Liver (tissue), 8 donors: ENCODE measurements at regions not wholly inside any gene's neighbourhood (a gene's known extent, or its start where the extent isn't known, plus 50 kb on each side); places are given as distances from the start of the nearest gene placed in this dataset.

Experiments used
- DNase-seq: peaks from one replicate; pipeline ENCODE4 v3.0.0-alpha.2; 2017; ENCODE audit warnings: low spot score
- H3K27ac ChIP-seq, 2 donors: one replicate each; pipeline ENCODE4 v1.7.0; 2013; ENCODE audit warnings: inconsistent platforms in 2 of 2, low read length in 2 of 2, control low read depth in 1 of 2, low read depth in 1 of 2, mild to moderate bottlenecking in 1 of 2
- H3K27me3 ChIP-seq, 4 donors: one replicate each; pipeline versions ENCODE4 v1.6.1 to v1.7.0; 2013; ENCODE audit warnings: low read length in 3 of 4, inconsistent platforms in 1 of 4, mild to moderate bottlenecking in 1 of 4, moderate library complexity in 1 of 4; ENCODE audit not compliant: control insufficient read depth in 4 of 4, insufficient read depth in 4 of 4
- H3K36me3 ChIP-seq, 4 donors: one replicate each; pipeline versions ENCODE4 v1.6.1 to v1.7.0; 2013; ENCODE audit warnings: low read length in 3 of 4, mild to moderate bottlenecking in 3 of 4, low read depth in 1 of 4, moderate library complexity in 1 of 4; ENCODE audit not compliant: control insufficient read depth in 4 of 4, insufficient read depth in 3 of 4
- H3K4me1 ChIP-seq, 4 donors: one replicate each; pipeline versions ENCODE4 v1.6.1 to v1.7.0; 2013; ENCODE audit warnings: low read length in 3 of 4, mild to moderate bottlenecking in 3 of 4, moderate library complexity in 1 of 4; ENCODE audit not compliant: control insufficient read depth in 4 of 4, insufficient read depth in 4 of 4
- H3K4me3 ChIP-seq, 3 donors: one replicate each; pipeline versions ENCODE4 v1.6.1 to v1.7.0; 2013; ENCODE audit warnings: low read length in 3 of 3, control low read depth in 1 of 3, low read depth in 1 of 3, mild to moderate bottlenecking in 1 of 3
- H3K9ac ChIP-seq, 2 donors: one replicate each; pipeline ENCODE4 v1.7.0; 2013; ENCODE audit warnings: low read length in 2 of 2, mild to moderate bottlenecking in 2 of 2, moderate library complexity in 2 of 2, control low read depth in 1 of 2, low read depth in 1 of 2
- H3K9me3 ChIP-seq, 4 donors: one replicate each; pipeline versions ENCODE4 v1.6.1 to v1.7.0; 2013; ENCODE audit warnings: low read length in 3 of 4; ENCODE audit not compliant: control insufficient read depth in 4 of 4
- CTCF ChIP-seq: fragments of 150-350 bp; IDR thresholded peaks from 2 replicates; pipeline ENCODE4 v1.5.1; 2017; ENCODE audit warnings: improper control_type of control experiment, low read depth, low read length; ENCODE audit not compliant: missing input control
- EGR1 ChIP-seq, 2 donors: IDR thresholded peaks; 2 replicates each; pipeline ENCODE4 v1.6.1; 2016 to 2018; ENCODE audit warnings: antibody characterized with exemption in 2 of 2, low read depth in 2 of 2
- FOXA2 ChIP-seq: IDR thresholded peaks from 2 replicates; pipeline ENCODE4 v1.6.1; 2016; ENCODE audit warnings: antibody characterized with exemption
- HNF4A ChIP-seq, 2 donors: conservative IDR thresholded peaks; 2 replicates each; pipeline ENCODE4 v1.6.1; 2016; ENCODE audit warnings: antibody characterized with exemption in 2 of 2, mild to moderate bottlenecking in 2 of 2
- HNF4G ChIP-seq: IDR thresholded peaks from 2 replicates; pipeline ENCODE4 v1.6.1; 2016; ENCODE audit warnings: antibody characterized with exemption
- JUND ChIP-seq, 2 donors: IDR thresholded peaks; 2 replicates each; pipeline ENCODE4 v1.6.1; 2016; ENCODE audit warnings: antibody characterized with exemption in 2 of 2
- MAX ChIP-seq: IDR thresholded peaks from 2 replicates; pipeline ENCODE4 v1.6.1; 2016; ENCODE audit warnings: antibody characterized with exemption
- NR2F2 ChIP-seq: IDR thresholded peaks from 2 replicates; pipeline ENCODE4 v1.6.1; 2016; ENCODE audit warnings: antibody characterized with exemption
- RAD21 ChIP-seq, 2 donors: IDR thresholded peaks; 2 replicates each; pipeline ENCODE4 v1.6.1; 2016; ENCODE audit warnings: antibody characterized with exemption in 2 of 2, mild to moderate bottlenecking in 2 of 2
- REST ChIP-seq: IDR thresholded peaks from 2 replicates; pipeline ENCODE4 v1.6.1; 2016; ENCODE audit warnings: antibody characterized with exemption, mild to moderate bottlenecking
- RXRA ChIP-seq, 2 donors: IDR thresholded peaks; 2 replicates each; pipeline ENCODE4 v1.6.1; 2017 to 2018; ENCODE audit warnings: antibody characterized with exemption in 2 of 2, mild to moderate bottlenecking in 1 of 2
- SP1 ChIP-seq: IDR thresholded peaks from 2 replicates; pipeline ENCODE4 v1.6.1; 2018; ENCODE audit warnings: antibody characterized with exemption, mild to moderate bottlenecking
- TAF1 ChIP-seq: conservative IDR thresholded peaks from 2 replicates; pipeline ENCODE4 v1.6.1; 2016; ENCODE audit warnings: antibody characterized with exemption, mild to moderate bottlenecking
- YY1 ChIP-seq: IDR thresholded peaks from 2 replicates; pipeline ENCODE4 v1.6.1; 2016; ENCODE audit warnings: antibody characterized with exemption, mild to moderate bottlenecking
- ZBTB33 ChIP-seq: IDR thresholded peaks from 2 replicates; pipeline ENCODE4 v1.6.1; 2016; ENCODE audit warnings: antibody characterized with exemption
- WGBS: extraction: QIAGEN DNeasy Blood & Tissue Kit; methylation state at CpG from one replicate; pipeline ENCODE4 v1.1.7; 2013; 5-methylcytosine and 5-hydroxymethylcytosine counted together
- donor health status: healthy.
- donor health status: healthy.
- donor health status: healthy.
- donor health status: healthy.
- donor health status: healthy.

GRCh38 chr11:15824060-15824459 is 532.3 kb downstream of the SOX6 start (continued):
- no peak for TF ChIP-seq REST

GRCh38 chr11:15825976-15826650 is 530.2 kb downstream of the SOX6 start:
- H3K36me3 ChIP-seq: no peaks in the 10 kb centered on the region
- H3K4me3 ChIP-seq: no peak overlapping the region
- no peak overlapping the region for H3K9ac ChIP-seq
- no peaks in the 10 kb centered on the region for H3K27me3 ChIP-seq
- H3K4me1 ChIP-seq: no peaks in the 10 kb centered on the region
- TF ChIP-seq RAD21 (IDR thresholded peaks at IDR 0.05) (no peak), RXRA (IDR thresholded peaks at IDR 0.05) (no peak), HNF4G (no peak), CTCF (no peak), JUND (IDR thresholded peaks at IDR 0.05) (no peak), NR2F2 (no peak), HNF4A (conservative IDR thresholded peaks at IDR 0.05) (no peak), YY1 (no peak), MAX (no peak), EGR1 (IDR thresholded peaks at IDR 0.05; ENCODE audit: low read depth in 2 of 2) (no peak), ZBTB33 (no peak)
- no peak overlapping the region for H3K27ac ChIP-seq
- WGBS: 84% methylated on average over 7 of the region's 7 CpGs
- H3K9me3 ChIP-seq: no peaks in the 10 kb centered on the region
- no peak for DNase-seq

GRCh38 chr11:15826826-15827225 is 529.5 kb downstream of the SOX6 start:
- no peaks in the 10 kb centered on the region for H3K9me3 ChIP-seq
- H3K27ac ChIP-seq: no peak overlapping the region
- H3K36me3 ChIP-seq: no peaks in the 10 kb centered on the region
- peak; percentile 64 for DNase-seq
- H3K27me3 ChIP-seq: no peaks in the 10 kb centered on the region
- no peaks in the 10 kb centered on the region for H3K4me1 ChIP-seq
- no peak overlapping the region for H3K4me3 ChIP-seq
- H3K9ac ChIP-seq: no peak overlapping the region
- TF ChIP-seq CTCF (peak; percentile 24), RAD21 (IDR thresholded peaks at IDR 0.05) (peak; percentile 51 to 70), FOXA2 (no peak), TAF1 (no peak), HNF4G (no peak), SP1 (no peak)
